MM.1S (cell line): ENCODE measurements at regions not wholly inside any gene's neighbourhood (a gene's known extent, or its start where the extent isn't known, plus 50 kb on each side); places are given as distances from the start of the nearest gene placed in this dataset.

Experiments
- CTCF ChIP-seq: fragments of 300-600 bp; sonication (generic); IDR thresholded peaks from 2 replicates; pipeline ENCODE4 v1.5.1; 2016; ENCODE audit warnings: antibody characterized with exemption, low read length, mixed read lengths
- EZH2 ChIP-seq: fragments of 300-600 bp; sonication (generic); optimal IDR thresholded peaks from 2 replicates; pipeline ENCODE3; 2017; ENCODE audit warnings: low read depth, mild to moderate bottlenecking, antibody characterized with exemption, low read length, mixed read lengths
- EZH2phosphoT487 ChIP-seq: fragments of 300-600 bp; sonication (generic); IDR thresholded peaks from 2 replicates; pipeline ENCODE4 v1.6.1; 2018; ENCODE audit warnings: antibody characterized with exemption, low read length

GRCh38 chr20:19834783-19835182 is 76.7 kb downstream of the RIN2 start:
- no peak for TF ChIP-seq CTCF
- no peak for TF ChIP-seq EZH2phosphoT487
- TF ChIP-seq EZH2, result no peak
